HepG2 (cell line): ENCODE measurements at regions not wholly inside any gene's neighbourhood (a gene's known extent, or its start where the extent isn't known, plus 50 kb on each side); places are given as distances from the start of the nearest gene placed in this dataset.

Experiments used
- SUZ12 ChIP-seq: fragments of 150-350 bp; IDR thresholded peaks from 2 replicates; pipeline ENCODE4 v1.6.1; 2014; ENCODE audit warnings: low read depth, low read length
- ZNF263 ChIP-seq: sonication (generic); formaldehyde crosslinking; IDR thresholded peaks from 2 replicates; pipeline ENCODE4 v1.4.0; 2020; ENCODE audit warnings: missing genetic modification reagents

- no peak for TF ChIP-seq ZNF263 (CRISPR knock-in tag)
- no peak for TF ChIP-seq SUZ12
Measured at GRCh38 chr12:92467886-92468285, 234.9 kb upstream of the PLEKHG7 start.
